PC-9 (cell line): ENCODE measurements at regions not wholly inside any gene's neighbourhood (a gene's known extent, or its start where the extent isn't known, plus 50 kb on each side); places are given as distances from the start of the nearest gene placed in this dataset.
"Not testable (repeated sequence)": the region's sequence is repeated elsewhere in the genome, so short reads cannot be mapped to it uniquely, and the experiment has no call there.

Experiments
- CTCF ChIP-seq: fragments of 200-600 bp; sonication (generic); conservative IDR thresholded peaks from 2 replicates; pipeline ENCODE4 v1.6.1; 2017; ENCODE audit warnings: mixed run types, antibody characterized with exemption, mild to moderate bottlenecking, moderate library complexity
- EZH2 ChIP-seq: fragments of 200-600 bp; sonication (generic); IDR thresholded peaks from 2 replicates; pipeline ENCODE4 v1.8.0; 2017; ENCODE audit warnings: antibody characterized with exemption, low read depth

- not testable (repeated sequence) for TF ChIP-seq CTCF, EZH2
Observed at GRCh38 chr3:170804634-170805033, 65.4 kb downstream of the RPL22L1 start.
